ENCODE measurements at regions not wholly inside any gene's neighbourhood (a gene's known extent, or its start where the extent isn't known, plus 50 kb on each side); places are given as distances from the start of the nearest gene placed in this dataset.

DNA sequence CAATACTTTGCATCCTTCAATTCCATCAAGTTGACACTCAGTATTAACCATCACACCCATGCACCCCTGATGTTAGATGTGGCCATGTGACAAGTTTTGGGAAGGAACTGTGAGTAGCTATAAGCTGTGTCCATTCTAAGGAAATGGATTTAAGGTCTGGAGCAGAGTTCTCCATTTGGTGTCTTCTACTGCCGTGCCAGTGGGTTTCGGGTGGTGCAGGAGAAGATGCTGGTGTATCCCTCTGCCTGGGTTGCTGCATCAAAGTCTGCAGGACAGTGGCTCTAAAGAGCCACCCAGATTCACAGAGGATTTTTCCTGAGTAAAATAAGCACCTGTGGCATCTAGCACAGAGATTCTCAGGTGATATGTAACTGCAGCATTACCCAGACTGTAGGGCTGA lies 105.7 kb upstream of the IRS2 start:
- TF ChIP-seq REST (IDR thresholded peaks at IDR 0.05): no peak
- TF ChIP-seq, protein P1, sequence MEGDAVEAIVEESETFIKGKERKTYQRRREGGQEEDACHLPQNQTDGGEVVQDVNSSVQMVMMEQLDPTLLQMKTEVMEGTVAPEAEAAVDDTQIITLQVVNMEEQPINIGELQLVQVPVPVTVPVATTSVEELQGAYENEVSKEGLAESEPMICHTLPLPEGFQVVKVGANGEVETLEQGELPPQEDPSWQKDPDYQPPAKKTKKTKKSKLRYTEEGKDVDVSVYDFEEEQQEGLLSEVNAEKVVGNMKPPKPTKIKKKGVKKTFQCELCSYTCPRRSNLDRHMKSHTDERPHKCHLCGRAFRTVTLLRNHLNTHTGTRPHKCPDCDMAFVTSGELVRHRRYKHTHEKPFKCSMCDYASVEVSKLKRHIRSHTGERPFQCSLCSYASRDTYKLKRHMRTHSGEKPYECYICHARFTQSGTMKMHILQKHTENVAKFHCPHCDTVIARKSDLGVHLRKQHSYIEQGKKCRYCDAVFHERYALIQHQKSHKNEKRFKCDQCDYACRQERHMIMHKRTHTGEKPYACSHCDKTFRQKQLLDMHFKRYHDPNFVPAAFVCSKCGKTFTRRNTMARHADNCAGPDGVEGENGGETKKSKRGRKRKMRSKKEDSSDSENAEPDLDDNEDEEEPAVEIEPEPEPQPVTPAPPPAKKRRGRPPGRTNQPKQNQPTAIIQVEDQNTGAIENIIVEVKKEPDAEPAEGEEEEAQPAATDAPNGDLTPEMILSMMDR (IDR thresholded peaks at IDR 0.05; ENCODE audit: low read depth, low read length, missing input control): no peak
- no peak for TF ChIP-seq SP1 (IDR thresholded peaks at IDR 0.05)
- no peak for TF ChIP-seq RAD21 (IDR thresholded peaks at IDR 0.05)
- no peak for TF ChIP-seq FOXA1 (IDR thresholded peaks at IDR 0.05)
